ENCODE measurements at regions not wholly inside any gene's neighbourhood (a gene's known extent, or its start where the extent isn't known, plus 50 kb on each side); places are given as distances from the start of the nearest gene placed in this dataset.

- no peak overlapping the region for H3K4me3 Mint-ChIP-seq
These were observed 228.6 kb downstream of the ADAM29 start for GRCh38 chr4:175146799-175147198.

GRCh38 chr4:175147233-175147632 lies 229.1 kb downstream of the ADAM29 start:
- DNase-seq, result no peak
- Mint-ChIP-seq H3K4me1 (ENCODE audit: low read depth) (no peaks in the 10 kb centered on the region), H3K27ac (no peak overlapping the region), H3K9me3 (peaks cover 25% of the 10 kb centered on the region), H3K4me3 (no peak overlapping the region), H3K27me3 (no peaks in the 10 kb centered on the region), H3K36me3 (no peaks in the 10 kb centered on the region)
- ChIA-PET POLR2A (no interaction called here), CTCF (no interaction called here)
- intact Hi-C loops (cut with micrococcal nuclease), result no loop called here

More at GRCh38 chr4:175146799-175147198, 228.6 kb downstream of the ADAM29 start:
- ChIA-PET POLR2A (no interaction called here), CTCF (no interaction called here)
- intact Hi-C loops (cut with micrococcal nuclease), result no loop called here
- Mint-ChIP-seq H3K27ac (no peak overlapping the region), H3K27me3 (no peaks in the 10 kb centered on the region), H3K36me3 (no peaks in the 10 kb centered on the region), H3K4me1 (ENCODE audit: low read depth) (no peaks in the 10 kb centered on the region), H3K9me3 (peaks cover 22% of the 10 kb centered on the region)
- DNase-seq, result no peak

GRCh38 chr4:175166020-175166419 lies 247.9 kb downstream of the ADAM29 start:
- POLR2A ChIA-PET, result no interaction called here
- no peaks in the 10 kb centered on the region for H3K4me1 Mint-ChIP-seq (ENCODE audit: low read depth)
- DNase-seq, result no peak
- no peaks in the 10 kb centered on the region for H3K27me3 Mint-ChIP-seq
- no peaks in the 10 kb centered on the region for H3K36me3 Mint-ChIP-seq
- H3K27ac Mint-ChIP-seq, result no peak overlapping the region
- H3K9me3 Mint-ChIP-seq, result no peaks in the 10 kb centered on the region
- CTCF ChIA-PET, result no interaction called here
- intact Hi-C loops (cut with micrococcal nuclease), result no loop called here
- no peak overlapping the region for H3K4me3 Mint-ChIP-seq

GRCh38 chr4:175176710-175177109 lies 258.6 kb downstream of the ADAM29 start:
- Mint-ChIP-seq H3K27me3 (no peaks in the 10 kb centered on the region), H3K36me3 (no peaks in the 10 kb centered on the region), H3K4me1 (ENCODE audit: low read depth) (no peaks in the 10 kb centered on the region), H3K27ac (no peak overlapping the region), H3K9me3 (peaks cover 10% of the 10 kb centered on the region), H3K4me3 (no peak overlapping the region)
- POLR2A ChIA-PET, result no interaction called here
- intact Hi-C loops (cut with micrococcal nuclease), result no loop called here
- CTCF ChIA-PET, result no interaction called here
- no peak for DNase-seq

- Mint-ChIP-seq H3K27ac (no peak overlapping the region), H3K36me3 (no peaks in the 10 kb centered on the region), H3K27me3 (no peaks in the 10 kb centered on the region), H3K4me3 (no peak overlapping the region), H3K9me3 (peaks cover 5% of the 10 kb centered on the region), H3K4me1 (ENCODE audit: low read depth) (no peaks in the 10 kb centered on the region)
- intact Hi-C loops (cut with micrococcal nuclease), result no loop called here
- DNase-seq, result no peak
- ChIA-PET POLR2A (no interaction called here), CTCF (no interaction called here)
These were observed 272.5 kb downstream of the ADAM29 start for GRCh38 chr4:175190654-175191053.

- H3K27ac Mint-ChIP-seq, result no peak overlapping the region
- H3K36me3 Mint-ChIP-seq, result no peaks in the 10 kb centered on the region
- H3K4me3 Mint-ChIP-seq, result no peak overlapping the region
- CTCF ChIA-PET, result no interaction called here
- no peaks in the 10 kb centered on the region for H3K27me3 Mint-ChIP-seq
- no peak for DNase-seq
- POLR2A ChIA-PET, result no interaction called here
- no peaks in the 10 kb centered on the region for H3K4me1 Mint-ChIP-seq (ENCODE audit: low read depth)
- H3K9me3 Mint-ChIP-seq, result peaks cover 10% of the 10 kb centered on the region
- intact Hi-C loops (cut with micrococcal nuclease), result no loop called here
These were observed 279.9 kb downstream of the ADAM29 start for GRCh38 chr4:175198056-175198455.

- no peak for DNase-seq
- no peak overlapping the region for H3K27ac Mint-ChIP-seq
- CTCF ChIA-PET, result no interaction called here
- no peaks in the 10 kb centered on the region for H3K4me1 Mint-ChIP-seq (ENCODE audit: low read depth)
- POLR2A ChIA-PET, result no interaction called here
- no peaks in the 10 kb centered on the region for H3K27me3 Mint-ChIP-seq
- H3K4me3 Mint-ChIP-seq, result no peak overlapping the region
- H3K9me3 Mint-ChIP-seq, result peaks cover 28% of the 10 kb centered on the region
- intact Hi-C loops (cut with micrococcal nuclease), result no loop called here
- no peaks in the 10 kb centered on the region for H3K36me3 Mint-ChIP-seq
These were observed 297.1 kb downstream of the ADAM29 start for GRCh38 chr4:175215208-175215607.

GRCh38 chr4:175215657-175216056 lies 297.5 kb downstream of the ADAM29 start:
- Mint-ChIP-seq H3K27me3 (no peaks in the 10 kb centered on the region), H3K27ac (no peak overlapping the region), H3K4me3 (no peak overlapping the region), H3K36me3 (no peaks in the 10 kb centered on the region), H3K4me1 (ENCODE audit: low read depth) (no peaks in the 10 kb centered on the region), H3K9me3 (peaks cover 28% of the 10 kb centered on the region)
- ChIA-PET POLR2A (no interaction called here), CTCF (no interaction called here)
- no peak for DNase-seq
- intact Hi-C loops (cut with micrococcal nuclease), result no loop called here

GRCh38 chr4:175229154-175229553 lies 311.0 kb downstream of the ADAM29 start:
- CTCF ChIA-PET, result no interaction called here
- no peaks in the 10 kb centered on the region for H3K4me1 Mint-ChIP-seq (ENCODE audit: low read depth)
- H3K36me3 Mint-ChIP-seq, result no peaks in the 10 kb centered on the region
- H3K4me3 Mint-ChIP-seq, result no peak overlapping the region
- POLR2A ChIA-PET, result no interaction called here
- H3K27ac Mint-ChIP-seq, result no peak overlapping the region
- intact Hi-C loops (cut with micrococcal nuclease), result loop anchor here (2.0 kb wide), 1 partner anchor 40 kb away; no protein-coding TSS in a partner anchor
- no peaks in the 10 kb centered on the region for H3K27me3 Mint-ChIP-seq
- H3K9me3 Mint-ChIP-seq, result no peaks in the 10 kb centered on the region
- DNase-seq, result no peak

- Mint-ChIP-seq H3K36me3 (no peaks in the 10 kb centered on the region), H3K27me3 (no peaks in the 10 kb centered on the region), H3K9me3 (no peaks in the 10 kb centered on the region), H3K4me1 (ENCODE audit: low read depth) (no peaks in the 10 kb centered on the region), H3K4me3 (no peak overlapping the region), H3K27ac (no peak overlapping the region)
- intact Hi-C loops (cut with micrococcal nuclease), result no loop called here
- CTCF ChIA-PET, result no interaction called here
- POLR2A ChIA-PET, result no interaction called here
- no peak for DNase-seq
These were observed 316.0 kb downstream of the ADAM29 start for GRCh38 chr4:175234162-175234561.

- CTCF ChIA-PET, result no interaction called here
- H3K4me1 Mint-ChIP-seq (ENCODE audit: low read depth), result no peaks in the 10 kb centered on the region
- DNase-seq, result no peak
- POLR2A ChIA-PET, result no interaction called here
- intact Hi-C loops (cut with micrococcal nuclease), result no loop called here
- H3K27me3 Mint-ChIP-seq, result no peaks in the 10 kb centered on the region
- H3K27ac Mint-ChIP-seq, result no peak overlapping the region
- H3K4me3 Mint-ChIP-seq, result no peak overlapping the region
- H3K36me3 Mint-ChIP-seq, result no peaks in the 10 kb centered on the region
- peaks cover 2% of the 10 kb centered on the region for H3K9me3 Mint-ChIP-seq
These were observed 320.8 kb downstream of the ADAM29 start for GRCh38 chr4:175238827-175239517.

GRCh38 chr4:175246941-175247340 lies 328.8 kb downstream of the ADAM29 start:
- ChIA-PET CTCF (no interaction called here), POLR2A (no interaction called here)
- no peaks in the 10 kb centered on the region for H3K36me3 Mint-ChIP-seq
- intact Hi-C loops (cut with micrococcal nuclease), result no loop called here
- H3K9me3 Mint-ChIP-seq, result peaks cover 6% of the 10 kb centered on the region
- H3K4me1 Mint-ChIP-seq (ENCODE audit: low read depth), result no peaks in the 10 kb centered on the region
- no peak overlapping the region for H3K27ac Mint-ChIP-seq
- H3K27me3 Mint-ChIP-seq, result no peaks in the 10 kb centered on the region
- no peak for DNase-seq
- no peak overlapping the region for H3K4me3 Mint-ChIP-seq

- Mint-ChIP-seq H3K4me1 (ENCODE audit: low read depth) (no peaks in the 10 kb centered on the region), H3K27me3 (no peaks in the 10 kb centered on the region), H3K27ac (no peak overlapping the region), H3K4me3 (no peak overlapping the region), H3K9me3 (no peaks in the 10 kb centered on the region), H3K36me3 (no peaks in the 10 kb centered on the region)
- ChIA-PET POLR2A (no interaction called here), CTCF (no interaction called here)
- intact Hi-C loops (cut with micrococcal nuclease), result no loop called here
- DNase-seq, result no peak
These were observed 334.5 kb downstream of the ADAM29 start for GRCh38 chr4:175252642-175253041.
